ENCODE measurements at regions not wholly inside any gene's neighbourhood (a gene's known extent, or its start where the extent isn't known, plus 50 kb on each side); places are given as distances from the start of the nearest gene placed in this dataset.

DNA sequence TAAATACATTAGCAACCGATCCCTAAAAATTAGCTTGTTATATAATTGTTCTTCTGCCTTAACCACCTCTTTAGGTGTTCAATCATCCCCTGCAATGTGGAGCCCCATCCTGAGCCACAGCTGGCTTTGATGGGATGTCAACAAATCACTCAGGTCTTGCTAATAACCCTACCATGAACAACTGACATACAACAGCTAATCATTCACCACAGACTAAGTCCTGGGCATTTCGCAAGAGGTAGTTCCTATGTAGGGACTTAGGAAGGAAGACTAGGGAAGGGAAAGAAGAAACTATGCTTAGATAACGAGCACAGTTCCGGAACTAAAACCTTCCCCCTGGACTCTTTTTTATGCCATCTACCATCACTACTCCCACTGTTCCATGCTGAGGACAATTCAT, 63.6 kb upstream of the PTCHD1 start:
- TF ChIP-seq, protein P1, sequence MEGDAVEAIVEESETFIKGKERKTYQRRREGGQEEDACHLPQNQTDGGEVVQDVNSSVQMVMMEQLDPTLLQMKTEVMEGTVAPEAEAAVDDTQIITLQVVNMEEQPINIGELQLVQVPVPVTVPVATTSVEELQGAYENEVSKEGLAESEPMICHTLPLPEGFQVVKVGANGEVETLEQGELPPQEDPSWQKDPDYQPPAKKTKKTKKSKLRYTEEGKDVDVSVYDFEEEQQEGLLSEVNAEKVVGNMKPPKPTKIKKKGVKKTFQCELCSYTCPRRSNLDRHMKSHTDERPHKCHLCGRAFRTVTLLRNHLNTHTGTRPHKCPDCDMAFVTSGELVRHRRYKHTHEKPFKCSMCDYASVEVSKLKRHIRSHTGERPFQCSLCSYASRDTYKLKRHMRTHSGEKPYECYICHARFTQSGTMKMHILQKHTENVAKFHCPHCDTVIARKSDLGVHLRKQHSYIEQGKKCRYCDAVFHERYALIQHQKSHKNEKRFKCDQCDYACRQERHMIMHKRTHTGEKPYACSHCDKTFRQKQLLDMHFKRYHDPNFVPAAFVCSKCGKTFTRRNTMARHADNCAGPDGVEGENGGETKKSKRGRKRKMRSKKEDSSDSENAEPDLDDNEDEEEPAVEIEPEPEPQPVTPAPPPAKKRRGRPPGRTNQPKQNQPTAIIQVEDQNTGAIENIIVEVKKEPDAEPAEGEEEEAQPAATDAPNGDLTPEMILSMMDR (IDR thresholded peaks at IDR 0.05), result no peak
- TF ChIP-seq CBX8 (IDR thresholded peaks at IDR 0.05), result no peak
- TF ChIP-seq, protein P2, sequence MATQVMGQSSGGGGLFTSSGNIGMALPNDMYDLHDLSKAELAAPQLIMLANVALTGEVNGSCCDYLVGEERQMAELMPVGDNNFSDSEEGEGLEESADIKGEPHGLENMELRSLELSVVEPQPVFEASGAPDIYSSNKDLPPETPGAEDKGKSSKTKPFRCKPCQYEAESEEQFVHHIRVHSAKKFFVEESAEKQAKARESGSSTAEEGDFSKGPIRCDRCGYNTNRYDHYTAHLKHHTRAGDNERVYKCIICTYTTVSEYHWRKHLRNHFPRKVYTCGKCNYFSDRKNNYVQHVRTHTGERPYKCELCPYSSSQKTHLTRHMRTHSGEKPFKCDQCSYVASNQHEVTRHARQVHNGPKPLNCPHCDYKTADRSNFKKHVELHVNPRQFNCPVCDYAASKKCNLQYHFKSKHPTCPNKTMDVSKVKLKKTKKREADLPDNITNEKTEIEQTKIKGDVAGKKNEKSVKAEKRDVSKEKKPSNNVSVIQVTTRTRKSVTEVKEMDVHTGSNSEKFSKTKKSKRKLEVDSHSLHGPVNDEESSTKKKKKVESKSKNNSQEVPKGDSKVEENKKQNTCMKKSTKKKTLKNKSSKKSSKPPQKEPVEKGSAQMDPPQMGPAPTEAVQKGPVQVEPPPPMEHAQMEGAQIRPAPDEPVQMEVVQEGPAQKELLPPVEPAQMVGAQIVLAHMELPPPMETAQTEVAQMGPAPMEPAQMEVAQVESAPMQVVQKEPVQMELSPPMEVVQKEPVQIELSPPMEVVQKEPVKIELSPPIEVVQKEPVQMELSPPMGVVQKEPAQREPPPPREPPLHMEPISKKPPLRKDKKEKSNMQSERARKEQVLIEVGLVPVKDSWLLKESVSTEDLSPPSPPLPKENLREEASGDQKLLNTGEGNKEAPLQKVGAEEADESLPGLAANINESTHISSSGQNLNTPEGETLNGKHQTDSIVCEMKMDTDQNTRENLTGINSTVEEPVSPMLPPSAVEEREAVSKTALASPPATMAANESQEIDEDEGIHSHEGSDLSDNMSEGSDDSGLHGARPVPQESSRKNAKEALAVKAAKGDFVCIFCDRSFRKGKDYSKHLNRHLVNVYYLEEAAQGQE (IDR thresholded peaks at IDR 0.05), result no peak
- TF ChIP-seq, protein P3, sequence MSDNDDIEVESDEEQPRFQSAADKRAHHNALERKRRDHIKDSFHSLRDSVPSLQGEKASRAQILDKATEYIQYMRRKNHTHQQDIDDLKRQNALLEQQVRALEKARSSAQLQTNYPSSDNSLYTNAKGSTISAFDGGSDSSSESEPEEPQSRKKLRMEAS (IDR thresholded peaks at IDR 0.05), result no peak
